ENCODE measurements at regions not wholly inside any gene's neighbourhood (a gene's known extent, or its start where the extent isn't known, plus 50 kb on each side); places are given as distances from the start of the nearest gene placed in this dataset.

DNA sequence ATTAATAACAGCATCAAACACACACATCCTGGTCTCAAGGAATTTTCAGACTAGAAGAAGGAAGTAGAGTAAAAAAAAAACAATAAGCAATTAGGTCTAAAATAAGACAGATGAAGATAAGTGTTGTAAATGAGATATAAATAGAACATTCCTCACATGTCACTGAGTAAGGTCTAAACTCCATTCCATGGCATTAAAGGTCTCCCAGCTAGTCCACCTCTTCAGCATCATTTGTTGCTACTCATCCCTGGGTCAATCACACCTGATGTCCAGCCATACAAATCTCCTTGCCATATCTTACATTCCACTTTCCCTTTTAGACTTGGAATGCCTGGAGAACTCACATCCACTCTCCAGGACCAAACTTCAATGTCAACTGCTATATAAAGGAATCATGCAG is 214.1 kb upstream of the KLF4 start:
- Histone ChIP-seq H3K4me3 (replicated peaks in 1 of 3; ENCODE audit: insufficient read depth in 1 of 3, low read depth in 1 of 3, low read length in 3 of 3) (no peak overlapping the region), H3K9me3 (replicated peaks; ENCODE audit: control insufficient read depth, insufficient read depth, low read length) (no peaks in the 10 kb centered on the region), H3K4me2 (ENCODE audit: insufficient read depth, low read length) (no peak overlapping the region), H4K20me1 (replicated peaks; ENCODE audit: control insufficient read depth, extremely low read depth, insufficient read depth, low read length) (no peaks in the 10 kb centered on the region), H3K36me3 (ENCODE audit: control insufficient read depth in 2 of 2, extremely low read depth in 1 of 2, insufficient read depth in 2 of 2, low read length in 2 of 2) (no peaks in the 10 kb centered on the region), H3K9me1 (replicated peaks; ENCODE audit: control insufficient read depth, extremely low read depth, insufficient read depth, low read length) (no peaks in the 10 kb centered on the region), H3K79me2 (ENCODE audit: control insufficient read depth, insufficient read depth, low read length) (no peaks in the 10 kb centered on the region), H3K27ac (ENCODE audit: insufficient read depth, low read depth, low read length) (no peak overlapping the region), H2AFZ (ENCODE audit: low read depth, low read length) (no peak overlapping the region), H3K4me1 (ENCODE audit: control insufficient read depth, extremely low read depth, insufficient read depth, low read length) (no peaks in the 10 kb centered on the region), H3K27me3 (ENCODE audit: control insufficient read depth in 2 of 2, insufficient read depth in 2 of 2, low read length in 2 of 2) (peaks cover 6 to 16% of the 10 kb centered on the region in 2 experiments), H3K9ac (replicated peaks; ENCODE audit: extremely low read depth, insufficient read depth, low read length) (no peak overlapping the region)
- CTCF ChIA-PET: no interaction called here
- no TSS peak for BruUV-seq (replicated peaks)
- intact Hi-C loops (cut with micrococcal nuclease) (loop anchor here (5.0 kb wide), 1 partner anchor 164 kb away; no protein-coding TSS in a partner anchor), dilution Hi-C loops (cut with MboI; ENCODE audit: extremely low pct_ligation_motif_present, low sequenced_read_pairs) (no loop called here)
- FAIRE-seq: no peak
- TF ChIP-seq POLR2A (IDR thresholded peaks at IDR 0.05; ENCODE audit: low read depth, low read length) (no peak), GATA2 (IDR thresholded peaks at IDR 0.05; ENCODE audit: insufficient read depth, insufficient read length, low read depth, low read length) (no peak), EZH2 (IDR thresholded peaks at IDR 0.05; ENCODE audit: borderline replicate concordance, low read depth, low read length, severe bottlenecking) (no peak), FOS (IDR thresholded peaks at IDR 0.05; ENCODE audit: borderline replicate concordance, insufficient read depth, low read length) (no peak), POLR2AphosphoS5 (IDR thresholded peaks at IDR 0.05; ENCODE audit: insufficient read depth, low read depth, low read length) (no peak), MYC (IDR thresholded peaks at IDR 0.05; ENCODE audit: low read depth, low read length) (no peak), JUN (IDR thresholded peaks at IDR 0.05; ENCODE audit: borderline replicate concordance, insufficient read depth, insufficient read length, low read depth) (no peak)
- TF ChIP-seq, protein P1, sequence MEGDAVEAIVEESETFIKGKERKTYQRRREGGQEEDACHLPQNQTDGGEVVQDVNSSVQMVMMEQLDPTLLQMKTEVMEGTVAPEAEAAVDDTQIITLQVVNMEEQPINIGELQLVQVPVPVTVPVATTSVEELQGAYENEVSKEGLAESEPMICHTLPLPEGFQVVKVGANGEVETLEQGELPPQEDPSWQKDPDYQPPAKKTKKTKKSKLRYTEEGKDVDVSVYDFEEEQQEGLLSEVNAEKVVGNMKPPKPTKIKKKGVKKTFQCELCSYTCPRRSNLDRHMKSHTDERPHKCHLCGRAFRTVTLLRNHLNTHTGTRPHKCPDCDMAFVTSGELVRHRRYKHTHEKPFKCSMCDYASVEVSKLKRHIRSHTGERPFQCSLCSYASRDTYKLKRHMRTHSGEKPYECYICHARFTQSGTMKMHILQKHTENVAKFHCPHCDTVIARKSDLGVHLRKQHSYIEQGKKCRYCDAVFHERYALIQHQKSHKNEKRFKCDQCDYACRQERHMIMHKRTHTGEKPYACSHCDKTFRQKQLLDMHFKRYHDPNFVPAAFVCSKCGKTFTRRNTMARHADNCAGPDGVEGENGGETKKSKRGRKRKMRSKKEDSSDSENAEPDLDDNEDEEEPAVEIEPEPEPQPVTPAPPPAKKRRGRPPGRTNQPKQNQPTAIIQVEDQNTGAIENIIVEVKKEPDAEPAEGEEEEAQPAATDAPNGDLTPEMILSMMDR (IDR thresholded peaks at IDR 0.05; ENCODE audit: extremely low read depth in 1 of 2, insufficient read depth in 1 of 2, low read depth in 1 of 2, low read length in 2 of 2): no peak
- TF ChIP-seq, protein P2, sequence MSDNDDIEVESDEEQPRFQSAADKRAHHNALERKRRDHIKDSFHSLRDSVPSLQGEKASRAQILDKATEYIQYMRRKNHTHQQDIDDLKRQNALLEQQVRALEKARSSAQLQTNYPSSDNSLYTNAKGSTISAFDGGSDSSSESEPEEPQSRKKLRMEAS (IDR thresholded peaks at IDR 0.05; ENCODE audit: insufficient read depth, insufficient read length): no peak
- POLR2A ChIA-PET: no interaction called here
- no peak for DNase-seq (ENCODE audit: low read depth, low spot score)

Data from endothelial cell of umbilical vein (primary cell).